MM.1S (cell line): ENCODE measurements at regions not wholly inside any gene's neighbourhood (a gene's known extent, or its start where the extent isn't known, plus 50 kb on each side); places are given as distances from the start of the nearest gene placed in this dataset.
"Not testable (repeated sequence)": the region's sequence is repeated elsewhere in the genome, so short reads cannot be mapped to it uniquely, and the experiment has no call there.

ENCODE experiments used
- DNase-seq: peaks from one replicate; pipeline ENCODE4 v3.0.0-alpha.2; 2015
- H2AFZ ChIP-seq: fragments of 300-600 bp; sonication (generic); 2 replicates; pipeline ENCODE4 v1.6.0; 2016; ENCODE audit warnings: antibody characterized with exemption, low read length
- H3F3A ChIP-seq: fragments of 300-600 bp; sonication (generic); 2 replicates; pipeline ENCODE4 v1.6.1; 2016; ENCODE audit warnings: mild to moderate bottlenecking, antibody characterized with exemption, low read length, moderate library complexity, mixed read lengths; ENCODE audit not compliant: insufficient read depth
- H3K27ac ChIP-seq: fragments of 300-600 bp; sonication (generic); 2 replicates; pipeline ENCODE4 v1.5.1; 2016; ENCODE audit warnings: mild to moderate bottlenecking, low read length
- H3K27me3 ChIP-seq: fragments of 300-600 bp; sonication (generic); replicated peaks from 2 replicates; pipeline ENCODE4 v1.6.0; 2016; ENCODE audit warnings: low read length; ENCODE audit not compliant: insufficient read depth
- H3K36me3 ChIP-seq: fragments of 300-600 bp; sonication (generic); replicated peaks from 2 replicates; pipeline ENCODE4 v1.6.1; 2016; ENCODE audit warnings: mild to moderate bottlenecking, low read length, mixed read lengths; ENCODE audit not compliant: insufficient read depth
- H3K4me1 ChIP-seq: fragments of 300-600 bp; sonication (generic); 2 replicates; pipeline ENCODE4 v1.6.1; 2016; ENCODE audit warnings: low read length, mixed read lengths
- H3K4me2 ChIP-seq: fragments of 300-600 bp; sonication (generic); 2 replicates; pipeline ENCODE4 v1.6.0; 2016; ENCODE audit warnings: low read depth, low read length
- H3K4me3 ChIP-seq: fragments of 300-600 bp; sonication (generic); 2 replicates; pipeline ENCODE4 v1.5.1; 2016; ENCODE audit warnings: low read length, mixed read lengths
- H3K79me2 ChIP-seq: fragments of 300-600 bp; sonication (generic); 2 replicates; pipeline ENCODE4 v1.6.1; 2016; ENCODE audit warnings: mixed run types, low read length, mixed read lengths
- H3K9ac ChIP-seq: fragments of 300-600 bp; sonication (generic); 2 replicates; pipeline ENCODE4 v1.6.1; 2016; ENCODE audit warnings: low read length, mixed read lengths
- H3K9me2 ChIP-seq: fragments of 300-600 bp; sonication (generic); replicated peaks from 2 replicates; pipeline ENCODE4 v1.6.1; 2016; ENCODE audit warnings: mild to moderate bottlenecking, low read length, mixed read lengths; ENCODE audit not compliant: insufficient read depth
- H3K9me3 ChIP-seq: fragments of 300-600 bp; sonication (generic); replicated peaks from 2 replicates; pipeline ENCODE4 v1.6.1; 2016; ENCODE audit warnings: mild to moderate bottlenecking, low read length, mixed read lengths; ENCODE audit not compliant: insufficient read depth
- H4K20me1 ChIP-seq: fragments of 300-600 bp; sonication (generic); 2 replicates; pipeline ENCODE4 v1.6.1; 2016; ENCODE audit warnings: mild to moderate bottlenecking, low read length, moderate library complexity, mixed read lengths; ENCODE audit not compliant: insufficient read depth
- CTCF ChIP-seq: fragments of 300-600 bp; sonication (generic); IDR thresholded peaks from 2 replicates; pipeline ENCODE4 v1.5.1; 2016; ENCODE audit warnings: antibody characterized with exemption, low read length, mixed read lengths
- EZH2 ChIP-seq: fragments of 300-600 bp; sonication (generic); optimal IDR thresholded peaks from 2 replicates; pipeline ENCODE3; 2017; ENCODE audit warnings: low read depth, mild to moderate bottlenecking, antibody characterized with exemption, low read length, mixed read lengths
- EZH2phosphoT487 ChIP-seq: fragments of 300-600 bp; sonication (generic); IDR thresholded peaks from 2 replicates; pipeline ENCODE4 v1.6.1; 2018; ENCODE audit warnings: antibody characterized with exemption, low read length

GRCh38 chr15:87537295-87537694 is 719.2 kb downstream of the NTRK3 start:
- H4K20me1 ChIP-seq: no peaks in the 10 kb centered on the region
- no peaks in the 10 kb centered on the region for H3K4me1 ChIP-seq
- no peak for DNase-seq
- no peak overlapping the region for H3K4me2 ChIP-seq
- H3K9me2 ChIP-seq: no peaks in the 10 kb centered on the region
- no peak overlapping the region for H3K9ac ChIP-seq
- H3K79me2 ChIP-seq: no peaks in the 10 kb centered on the region
- no peaks in the 10 kb centered on the region for H3F3A ChIP-seq
- H3K27me3 ChIP-seq: no peaks in the 10 kb centered on the region
- no peaks in the 10 kb centered on the region for H3K9me3 ChIP-seq
- TF ChIP-seq EZH2 (no peak), EZH2phosphoT487 (no peak), CTCF (no peak)
- no peak overlapping the region for H3K4me3 ChIP-seq
- no peak overlapping the region for H2AFZ ChIP-seq
- no peak overlapping the region for H3K27ac ChIP-seq
- H3K36me3 ChIP-seq: no peaks in the 10 kb centered on the region

GRCh38 chr15:87533637-87534036 is 722.9 kb downstream of the NTRK3 start:
- not testable (repeated sequence) for DNase-seq, H3K36me3 ChIP-seq, H3K27ac ChIP-seq, H3K9me2 ChIP-seq, H3K4me2 ChIP-seq, H3K4me3 ChIP-seq, H3K9me3 ChIP-seq, H3K27me3 ChIP-seq, H3K4me1 ChIP-seq, H3F3A ChIP-seq, H3K9ac ChIP-seq, H2AFZ ChIP-seq, H3K79me2 ChIP-seq, H4K20me1 ChIP-seq

- no peaks in the 10 kb centered on the region for H3F3A ChIP-seq
- H3K9me2 ChIP-seq: no peaks in the 10 kb centered on the region
- no peak overlapping the region for H3K9ac ChIP-seq
- no peak overlapping the region for H2AFZ ChIP-seq
- H3K79me2 ChIP-seq: no peaks in the 10 kb centered on the region
- H4K20me1 ChIP-seq: no peaks in the 10 kb centered on the region
- no peaks in the 10 kb centered on the region for H3K36me3 ChIP-seq
- H3K4me3 ChIP-seq: no peak overlapping the region
- DNase-seq: no peak
- H3K4me2 ChIP-seq: no peak overlapping the region
- no peaks in the 10 kb centered on the region for H3K27me3 ChIP-seq
- H3K27ac ChIP-seq: no peak overlapping the region
- no peaks in the 10 kb centered on the region for H3K9me3 ChIP-seq
- H3K4me1 ChIP-seq: no peaks in the 10 kb centered on the region
- TF ChIP-seq EZH2 (no peak), EZH2phosphoT487 (no peak), CTCF (no peak)
Measured at GRCh38 chr15:87528873-87529272, 727.7 kb downstream of the NTRK3 start.

- Histone ChIP-seq H3K9ac (no peak overlapping the region), H3K27ac (no peak overlapping the region)
Measured at GRCh38 chr15:87527875-87528274, 728.7 kb downstream of the NTRK3 start.

More at GRCh38 chr15:87527875-87528274, 728.7 kb downstream of the NTRK3 start:
- Histone ChIP-seq H3K4me2 (no peak overlapping the region), H3K9me3 (no peaks in the 10 kb centered on the region), H4K20me1 (no peaks in the 10 kb centered on the region), H2AFZ (no peak overlapping the region), H3K4me3 (no peak overlapping the region), H3K79me2 (no peaks in the 10 kb centered on the region), H3K4me1 (no peaks in the 10 kb centered on the region), H3F3A (no peaks in the 10 kb centered on the region), H3K36me3 (no peaks in the 10 kb centered on the region), H3K9me2 (no peaks in the 10 kb centered on the region), H3K27me3 (no peaks in the 10 kb centered on the region)
- TF ChIP-seq EZH2 (no peak), CTCF (no peak), EZH2phosphoT487 (no peak)
- DNase-seq: no peak
